ENCODE measurements at regions not wholly inside any gene's neighbourhood (a gene's known extent, or its start where the extent isn't known, plus 50 kb on each side); places are given as distances from the start of the nearest gene placed in this dataset.

DNA sequence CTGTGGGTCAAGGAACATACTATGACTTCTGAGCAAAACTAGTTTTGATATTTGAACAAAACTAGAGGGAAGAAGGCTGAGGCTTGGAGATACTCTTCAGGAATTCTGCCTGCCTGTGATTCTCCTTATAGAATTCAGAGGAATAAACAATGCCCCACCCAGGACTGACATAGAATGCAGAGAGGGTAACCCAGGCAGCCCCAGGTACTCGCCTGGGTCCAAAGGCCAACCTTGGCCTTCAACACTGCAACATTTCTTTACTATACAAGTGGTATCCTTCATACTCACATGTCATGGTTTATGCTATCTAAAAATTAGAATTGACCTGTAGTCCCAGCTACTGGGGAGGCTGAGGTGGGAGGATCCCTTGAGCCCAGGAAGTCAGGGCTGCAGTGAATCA, 217.0 kb upstream of the FOXN3 start:
- TF ChIP-seq, protein P1, sequence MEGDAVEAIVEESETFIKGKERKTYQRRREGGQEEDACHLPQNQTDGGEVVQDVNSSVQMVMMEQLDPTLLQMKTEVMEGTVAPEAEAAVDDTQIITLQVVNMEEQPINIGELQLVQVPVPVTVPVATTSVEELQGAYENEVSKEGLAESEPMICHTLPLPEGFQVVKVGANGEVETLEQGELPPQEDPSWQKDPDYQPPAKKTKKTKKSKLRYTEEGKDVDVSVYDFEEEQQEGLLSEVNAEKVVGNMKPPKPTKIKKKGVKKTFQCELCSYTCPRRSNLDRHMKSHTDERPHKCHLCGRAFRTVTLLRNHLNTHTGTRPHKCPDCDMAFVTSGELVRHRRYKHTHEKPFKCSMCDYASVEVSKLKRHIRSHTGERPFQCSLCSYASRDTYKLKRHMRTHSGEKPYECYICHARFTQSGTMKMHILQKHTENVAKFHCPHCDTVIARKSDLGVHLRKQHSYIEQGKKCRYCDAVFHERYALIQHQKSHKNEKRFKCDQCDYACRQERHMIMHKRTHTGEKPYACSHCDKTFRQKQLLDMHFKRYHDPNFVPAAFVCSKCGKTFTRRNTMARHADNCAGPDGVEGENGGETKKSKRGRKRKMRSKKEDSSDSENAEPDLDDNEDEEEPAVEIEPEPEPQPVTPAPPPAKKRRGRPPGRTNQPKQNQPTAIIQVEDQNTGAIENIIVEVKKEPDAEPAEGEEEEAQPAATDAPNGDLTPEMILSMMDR (IDR thresholded peaks at IDR 0.05): no peak
- no peak for TF ChIP-seq ZFX (IDR thresholded peaks at IDR 0.05; ENCODE audit: borderline replicate concordance)
- H3K27ac ChIP-seq: no peak overlapping the region

DNA sequence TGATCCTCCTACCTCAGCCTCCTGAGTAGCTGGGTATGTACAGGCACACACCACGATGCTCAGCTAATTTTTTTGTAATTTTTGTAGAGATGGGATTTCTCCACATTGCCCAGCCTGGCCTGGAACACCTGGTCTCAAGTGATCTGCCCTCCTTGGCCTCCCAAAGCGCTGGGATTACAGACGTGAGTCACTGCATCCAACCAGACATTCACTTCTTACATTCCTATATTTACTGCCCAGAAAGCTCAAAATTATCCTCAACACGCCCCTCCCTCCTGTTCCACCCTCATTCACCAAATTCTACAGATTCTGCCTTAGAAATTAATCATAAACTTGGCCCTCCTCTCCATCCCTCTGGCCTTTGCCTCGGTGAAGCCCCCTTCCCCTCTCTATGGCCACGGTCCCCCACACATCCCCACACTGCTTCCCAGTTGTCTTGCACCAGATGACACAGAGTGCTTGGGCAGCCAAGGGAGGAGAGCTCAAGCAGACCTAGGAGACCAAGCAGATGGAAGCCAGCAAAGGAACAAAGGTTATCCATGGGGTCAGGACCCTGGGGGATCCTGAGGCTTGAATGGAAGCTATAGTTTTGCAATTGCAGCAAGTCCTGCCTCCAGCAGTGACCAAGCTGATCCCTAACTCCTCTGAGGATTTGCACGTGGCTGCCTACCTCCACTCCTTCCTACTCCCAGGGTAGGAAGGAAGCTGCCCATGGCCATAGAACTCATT, 213.2 kb upstream of the FOXN3 start:
- TF ChIP-seq ZFX (IDR thresholded peaks at IDR 0.05; ENCODE audit: borderline replicate concordance): no peak
- TF ChIP-seq, protein P1 (IDR thresholded peaks at IDR 0.05): no peak
- no peak overlapping the region for H3K27ac ChIP-seq

DNA sequence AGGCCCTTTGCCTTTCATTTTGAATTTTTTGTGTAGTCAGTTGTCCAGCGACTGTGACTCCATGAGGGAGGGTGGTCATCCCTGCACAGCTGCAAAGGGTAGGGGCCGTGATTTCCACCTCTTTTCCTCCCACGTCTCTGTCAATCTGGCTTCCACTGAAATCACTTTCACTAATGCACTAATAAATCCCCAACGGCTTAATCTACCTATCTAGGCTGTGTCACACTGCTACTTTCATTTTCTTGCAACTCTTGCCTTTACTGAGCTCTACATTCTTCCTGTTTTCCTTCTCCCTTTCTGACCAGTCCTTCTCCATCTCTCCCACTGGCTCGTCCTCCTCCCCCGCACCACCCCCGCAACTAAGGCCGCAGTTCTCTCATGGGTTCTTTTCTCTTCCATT, 212.3 kb upstream of the FOXN3 start:
- TF ChIP-seq, protein P1 (IDR thresholded peaks at IDR 0.05): no peak
- TF ChIP-seq ZFX (IDR thresholded peaks at IDR 0.05; ENCODE audit: borderline replicate concordance): no peak

DNA sequence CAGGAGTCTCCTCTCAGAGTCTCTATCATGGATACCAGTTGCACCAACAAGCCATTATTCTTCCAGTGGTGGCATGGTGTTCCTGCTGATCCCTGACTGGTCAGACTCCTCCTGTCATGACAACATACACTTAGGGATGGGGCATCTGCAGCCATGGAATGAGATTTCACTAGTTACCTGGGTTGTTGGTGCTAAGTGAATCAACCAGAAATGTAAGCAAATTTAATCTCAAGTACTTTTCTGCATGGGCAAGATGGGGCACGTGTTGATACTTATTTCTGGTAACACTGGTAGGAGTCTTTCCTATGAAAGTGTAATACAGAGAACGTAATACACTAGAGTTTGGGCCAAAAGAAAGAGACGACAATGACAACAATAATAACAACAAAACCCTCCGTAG, 211.5 kb upstream of the FOXN3 start:
- no peak overlapping the region for H3K27ac ChIP-seq

More for the DNA sequence above, 212.3 kb upstream of the FOXN3 start:
- no peak overlapping the region for H3K27ac ChIP-seq

DNA sequence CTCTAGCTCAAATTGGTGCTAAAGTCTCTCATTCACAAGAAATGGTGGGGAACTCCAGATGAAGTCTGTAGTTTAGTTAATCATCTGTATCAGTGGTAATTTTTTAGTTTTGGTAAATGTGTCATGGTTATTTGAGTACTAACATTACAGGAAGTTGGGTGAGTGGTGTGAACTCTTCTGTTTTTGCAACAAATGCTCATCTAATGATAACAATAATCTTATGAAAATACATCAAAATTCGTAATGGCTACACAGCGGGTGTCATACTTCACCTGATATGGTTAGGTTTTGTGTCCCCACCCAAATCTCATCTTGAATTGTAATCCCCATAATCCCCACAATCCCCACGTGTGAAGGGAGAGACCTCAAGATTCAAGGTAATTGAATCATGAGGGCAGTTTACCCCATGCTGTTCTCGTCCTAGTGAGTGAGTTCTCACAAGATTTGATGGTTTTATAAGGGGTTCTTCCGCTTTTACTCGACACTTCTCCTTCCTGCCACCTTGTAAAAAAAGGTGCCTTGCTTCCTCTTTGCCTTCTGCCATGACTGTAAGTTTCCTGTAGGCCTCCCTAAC, 209.3 kb upstream of the FOXN3 start:
- no peak overlapping the region for H3K27ac ChIP-seq
- no peak for TF ChIP-seq ZFX (IDR thresholded peaks at IDR 0.05; ENCODE audit: borderline replicate concordance)

More for the DNA sequence above, 211.5 kb upstream of the FOXN3 start:
- TF ChIP-seq, protein P1 (IDR thresholded peaks at IDR 0.05): no peak
- no peak for TF ChIP-seq ZFX (IDR thresholded peaks at IDR 0.05; ENCODE audit: borderline replicate concordance)

DNA sequence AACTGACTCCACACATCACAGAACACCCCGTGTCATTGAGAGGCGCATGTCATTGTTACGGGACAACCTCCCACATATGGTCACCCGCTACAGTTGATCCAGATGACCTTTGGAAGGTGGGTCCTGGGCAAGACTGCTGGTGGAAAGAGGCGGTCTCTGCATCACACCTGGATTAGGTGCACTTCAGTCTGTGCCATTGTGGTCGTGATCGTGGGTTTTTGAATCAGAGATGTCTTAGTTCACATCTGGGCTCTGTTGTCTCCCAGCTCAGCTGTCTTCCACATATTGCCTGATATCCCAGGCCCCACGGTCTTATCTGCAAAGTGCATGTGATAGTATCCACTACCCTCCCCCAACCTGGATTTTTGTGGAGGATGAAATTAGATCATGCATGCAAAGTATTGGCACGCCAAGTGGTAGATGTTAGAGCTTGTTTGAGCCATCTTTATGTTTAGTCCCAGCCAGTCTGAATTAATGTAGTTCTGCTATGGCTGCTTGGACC, 208.7 kb upstream of the FOXN3 start:
- TF ChIP-seq, protein P1 (IDR thresholded peaks at IDR 0.05): no peak
- no peak for TF ChIP-seq ZFX (IDR thresholded peaks at IDR 0.05; ENCODE audit: borderline replicate concordance)
- H3K27ac ChIP-seq: no peak overlapping the region

DNA sequence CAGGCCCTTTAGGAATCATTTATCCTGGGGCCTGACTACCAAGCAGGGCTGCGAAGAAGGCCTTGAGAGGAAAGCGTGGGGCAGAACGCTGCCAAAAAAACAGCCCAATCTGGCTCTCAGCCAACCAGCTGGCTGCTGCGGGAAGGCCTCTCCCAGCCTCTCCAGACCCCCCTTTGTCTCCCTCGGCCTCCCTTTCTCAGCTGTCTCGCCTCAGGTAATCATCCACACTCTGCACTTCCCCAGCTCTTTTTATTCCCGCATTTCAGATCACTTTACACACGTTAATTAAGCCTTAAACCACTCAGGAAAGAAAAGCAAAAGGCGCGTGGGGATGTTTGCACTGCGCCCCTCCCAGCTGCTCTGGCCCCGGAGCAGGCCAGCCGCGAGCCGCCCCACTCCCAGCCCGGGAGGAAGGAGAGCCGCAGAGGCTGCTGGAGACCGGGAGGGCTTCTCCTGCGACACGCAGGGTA, 208.2 kb upstream of the FOXN3 start:
- no peak for TF ChIP-seq ZFX (IDR thresholded peaks at IDR 0.05; ENCODE audit: borderline replicate concordance)
- TF ChIP-seq, protein P1 (IDR thresholded peaks at IDR 0.05): no peak

More for the DNA sequence above, 208.2 kb upstream of the FOXN3 start:
- H3K27ac ChIP-seq: no peak overlapping the region
